ENCODE measurements at regions not wholly inside any gene's neighbourhood (a gene's known extent, or its start where the extent isn't known, plus 50 kb on each side); places are given as distances from the start of the nearest gene placed in this dataset.

- TF ChIP-seq, protein P1, sequence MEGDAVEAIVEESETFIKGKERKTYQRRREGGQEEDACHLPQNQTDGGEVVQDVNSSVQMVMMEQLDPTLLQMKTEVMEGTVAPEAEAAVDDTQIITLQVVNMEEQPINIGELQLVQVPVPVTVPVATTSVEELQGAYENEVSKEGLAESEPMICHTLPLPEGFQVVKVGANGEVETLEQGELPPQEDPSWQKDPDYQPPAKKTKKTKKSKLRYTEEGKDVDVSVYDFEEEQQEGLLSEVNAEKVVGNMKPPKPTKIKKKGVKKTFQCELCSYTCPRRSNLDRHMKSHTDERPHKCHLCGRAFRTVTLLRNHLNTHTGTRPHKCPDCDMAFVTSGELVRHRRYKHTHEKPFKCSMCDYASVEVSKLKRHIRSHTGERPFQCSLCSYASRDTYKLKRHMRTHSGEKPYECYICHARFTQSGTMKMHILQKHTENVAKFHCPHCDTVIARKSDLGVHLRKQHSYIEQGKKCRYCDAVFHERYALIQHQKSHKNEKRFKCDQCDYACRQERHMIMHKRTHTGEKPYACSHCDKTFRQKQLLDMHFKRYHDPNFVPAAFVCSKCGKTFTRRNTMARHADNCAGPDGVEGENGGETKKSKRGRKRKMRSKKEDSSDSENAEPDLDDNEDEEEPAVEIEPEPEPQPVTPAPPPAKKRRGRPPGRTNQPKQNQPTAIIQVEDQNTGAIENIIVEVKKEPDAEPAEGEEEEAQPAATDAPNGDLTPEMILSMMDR (conservative IDR thresholded peaks at IDR 0.05; ENCODE audit: low read depth, low read length), result no peak
- Histone ChIP-seq H3K4me3 (IDR thresholded peaks at IDR 0.05; ENCODE audit: insufficient read depth, low read depth, low read length) (no peak overlapping the region), H3K4me2 (no peak overlapping the region), H3K36me3 (ENCODE audit: insufficient read depth) (no peaks in the 10 kb centered on the region), H3K27ac (no peak overlapping the region), H3K27me3 (ENCODE audit: insufficient read depth, low read depth) (no peaks in the 10 kb centered on the region), H3K9ac (no peak overlapping the region), H2AFZ (ENCODE audit: low read depth) (no peak overlapping the region), H4K20me1 (ENCODE audit: insufficient read depth) (no peaks in the 10 kb centered on the region), H3K79me2 (ENCODE audit: insufficient read depth, low read depth) (no peaks in the 10 kb centered on the region), H3K4me1 (ENCODE audit: low read depth, poor library complexity, severe bottlenecking) (no peaks in the 10 kb centered on the region)
Measured at GRCh38 chr2:575030-575726, 102.0 kb downstream of the TMEM18 start.

GRCh38 chr2:573805-574392, 103.3 kb downstream of the TMEM18 start:
- Histone ChIP-seq H3K4me3 (IDR thresholded peaks at IDR 0.05; ENCODE audit: insufficient read depth, low read depth, low read length) (no peak overlapping the region), H2AFZ (ENCODE audit: low read depth) (no peak overlapping the region), H4K20me1 (ENCODE audit: insufficient read depth) (no peaks in the 10 kb centered on the region), H3K4me2 (no peak overlapping the region), H3K79me2 (ENCODE audit: insufficient read depth, low read depth) (no peaks in the 10 kb centered on the region), H3K4me1 (ENCODE audit: low read depth, poor library complexity, severe bottlenecking) (no peaks in the 10 kb centered on the region), H3K27me3 (ENCODE audit: insufficient read depth, low read depth) (no peaks in the 10 kb centered on the region), H3K9ac (no peak overlapping the region), H3K36me3 (ENCODE audit: insufficient read depth) (no peaks in the 10 kb centered on the region), H3K27ac (no peak overlapping the region)
- TF ChIP-seq, protein P1 (conservative IDR thresholded peaks at IDR 0.05; ENCODE audit: low read depth, low read length), result no peak

GRCh38 chr2:573025-573424, 104.2 kb downstream of the TMEM18 start:
- no peaks in the 10 kb centered on the region for H3K27me3 ChIP-seq (ENCODE audit: insufficient read depth, low read depth)
- no peaks in the 10 kb centered on the region for H3K79me2 ChIP-seq (ENCODE audit: insufficient read depth, low read depth)
- no peak overlapping the region for H3K4me3 ChIP-seq (IDR thresholded peaks at IDR 0.05; ENCODE audit: insufficient read depth, low read depth, low read length)
- no peaks in the 10 kb centered on the region for H4K20me1 ChIP-seq (ENCODE audit: insufficient read depth)
- H3K4me2 ChIP-seq, result no peak overlapping the region
- H3K36me3 ChIP-seq (ENCODE audit: insufficient read depth), result no peaks in the 10 kb centered on the region
- no peak overlapping the region for H3K27ac ChIP-seq
- no peak overlapping the region for H2AFZ ChIP-seq (ENCODE audit: low read depth)
- H3K4me1 ChIP-seq (ENCODE audit: low read depth, poor library complexity, severe bottlenecking), result no peaks in the 10 kb centered on the region
- H3K9ac ChIP-seq, result no peak overlapping the region
- TF ChIP-seq, protein P1 (conservative IDR thresholded peaks at IDR 0.05; ENCODE audit: low read depth, low read length), result no peak

DNA sequence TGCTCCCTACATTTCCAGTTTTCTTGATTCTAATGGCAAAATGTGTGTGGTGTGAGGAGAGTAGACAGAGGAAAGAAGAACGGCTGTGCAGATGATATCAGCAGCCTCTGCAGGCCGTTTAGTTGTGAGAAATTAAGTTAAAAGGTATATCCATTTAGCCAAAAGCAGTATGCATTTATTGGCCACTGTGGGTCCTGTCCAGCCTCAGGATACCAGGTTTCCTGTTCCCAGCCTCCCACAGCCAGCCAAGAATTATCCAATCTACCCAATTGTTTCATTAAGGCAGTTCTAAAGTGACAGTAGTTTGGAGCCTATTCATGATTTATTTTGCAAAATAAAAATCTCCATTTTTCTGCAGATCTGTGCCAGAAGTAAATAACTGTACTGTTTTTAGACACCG, 107.5 kb downstream of the TMEM18 start:
- Histone ChIP-seq H4K20me1 (ENCODE audit: insufficient read depth) (no peaks in the 10 kb centered on the region), H3K4me1 (ENCODE audit: low read depth, poor library complexity, severe bottlenecking) (no peaks in the 10 kb centered on the region), H3K4me2 (no peak overlapping the region), H3K27me3 (ENCODE audit: insufficient read depth, low read depth) (no peaks in the 10 kb centered on the region), H3K27ac (no peak overlapping the region), H2AFZ (ENCODE audit: low read depth) (no peak overlapping the region), H3K4me3 (IDR thresholded peaks at IDR 0.05; ENCODE audit: insufficient read depth, low read depth, low read length) (no peak overlapping the region), H3K9ac (no peak overlapping the region), H3K36me3 (ENCODE audit: insufficient read depth) (no peaks in the 10 kb centered on the region), H3K79me2 (ENCODE audit: insufficient read depth, low read depth) (no peaks in the 10 kb centered on the region)
- TF ChIP-seq, protein P1 (conservative IDR thresholded peaks at IDR 0.05; ENCODE audit: low read depth, low read length), result no peak
